Vagina (tissue), 2 donors: ENCODE measurements at regions not wholly inside any gene's neighbourhood (a gene's known extent, or its start where the extent isn't known, plus 50 kb on each side); places are given as distances from the start of the nearest gene placed in this dataset.

Experiments used
- DNase-seq, 2 donors: peaks; one replicate each; pipeline ENCODE4 v3.0.0-alpha.2; 2017; ENCODE audit errors: extremely low spot score in 2 of 2
- H3K27ac ChIP-seq: fragments of 200-600 bp; sonication (generic); one replicate; pipeline ENCODE4 v1.5.1; 2019
- H3K27me3 ChIP-seq: fragments of 200-600 bp; sonication (generic); one replicate; pipeline ENCODE4 v1.5.1; 2019
- H3K36me3 ChIP-seq, 2 donors: fragments of 200-600 bp; sonication (generic); one replicate each; pipeline ENCODE4 v1.5.1; 2017 to 2019
- H3K4me1 ChIP-seq: fragments of 200-600 bp; sonication (generic); one replicate; pipeline ENCODE4 v1.5.1; 2019
- H3K4me3 ChIP-seq, 2 donors: fragments of 200-600 bp; sonication (generic); 1 replicate in 1 of 2; 2 replicates in 1 of 2; pipeline ENCODE4 v1.5.1; 2016 to 2019
- H3K9me3 ChIP-seq: fragments of 200-600 bp; sonication (generic); one replicate; pipeline ENCODE4 v1.5.1; 2019
- CTCF ChIP-seq, 3 experiments: fragments of 450-650 bp in 2 of 3; fragments of 200-600 bp in 1 of 3; sonication (generic) in 1 of 3; IDR thresholded peaks; one replicate each; pipeline ENCODE4 v1.5.1; 2017 to 2019; ENCODE audit warnings: antibody characterized with exemption in 3 of 3, mild to moderate bottlenecking in 2 of 3, moderate library complexity in 2 of 3
- POLR2A ChIP-seq, 2 donors: fragments of 450-650 bp; IDR thresholded peaks; one replicate each; pipeline ENCODE4 v1.6.1; 2017; ENCODE audit warnings: antibody characterized with exemption in 2 of 2, mild to moderate bottlenecking in 2 of 2, moderate library complexity in 2 of 2
- POLR2AphosphoS5 ChIP-seq, 2 donors: sonication (generic); formaldehyde crosslinking; IDR thresholded peaks; one replicate each; pipeline ENCODE4 v1.9.0; 2017; ENCODE audit warnings: antibody characterized with exemption in 2 of 2, mild to moderate bottlenecking in 2 of 2, low read depth in 1 of 2; ENCODE audit not compliant: insufficient read depth in 1 of 2
- intact Hi-C: fragments of 100-400 bp; cut with DNase I; formaldehyde crosslinking; loops from one replicate; pipeline ENCODE4 v1.15.1; 2023

GRCh38 chr16:23013484-23013883 lies 135.8 kb downstream of the USP31 start:
- no peak overlapping the region for H3K4me3 ChIP-seq
- no peaks in the 10 kb centered on the region for H3K36me3 ChIP-seq
- H3K9me3 ChIP-seq = no peaks in the 10 kb centered on the region
- no peaks in the 10 kb centered on the region for H3K27me3 ChIP-seq
- no peak overlapping the region for H3K27ac ChIP-seq
- no peak for DNase-seq
- TF ChIP-seq POLR2A (IDR thresholded peaks at IDR 0.05) (no peak), POLR2AphosphoS5 (IDR thresholded peaks at IDR 0.05; ENCODE audit: insufficient read depth in 1 of 2, low read depth in 1 of 2) (no peak), CTCF (IDR thresholded peaks at IDR 0.05) (no peak)
- intact Hi-C loops = no loop called here
- H3K4me1 ChIP-seq = no peaks in the 10 kb centered on the region

GRCh38 chr16:23009075-23009474 lies 140.2 kb downstream of the USP31 start:
- no peaks in the 10 kb centered on the region for H3K27me3 ChIP-seq
- no peaks in the 10 kb centered on the region for H3K36me3 ChIP-seq
- TF ChIP-seq POLR2AphosphoS5 (IDR thresholded peaks at IDR 0.05; ENCODE audit: insufficient read depth in 1 of 2, low read depth in 1 of 2) (no peak), POLR2A (IDR thresholded peaks at IDR 0.05) (no peak), CTCF (IDR thresholded peaks at IDR 0.05) (no peak)

GRCh38 chr16:23008041-23008440 lies 141.2 kb downstream of the USP31 start:
- intact Hi-C loops = no loop called here
- H3K4me1 ChIP-seq = no peaks in the 10 kb centered on the region
- no peak overlapping the region for H3K27ac ChIP-seq
- no peaks in the 10 kb centered on the region for H3K27me3 ChIP-seq
- H3K4me3 ChIP-seq = no peak overlapping the region
- DNase-seq = peak in 1 of 2 donors; percentile 79
- no peak for TF ChIP-seq POLR2A (IDR thresholded peaks at IDR 0.05)
- no peak for TF ChIP-seq POLR2AphosphoS5 (IDR thresholded peaks at IDR 0.05; ENCODE audit: insufficient read depth in 1 of 2, low read depth in 1 of 2)
- TF ChIP-seq CTCF (IDR thresholded peaks at IDR 0.05) = no peak
- no peaks in the 10 kb centered on the region for H3K36me3 ChIP-seq
- no peaks in the 10 kb centered on the region for H3K9me3 ChIP-seq

More at GRCh38 chr16:23009075-23009474, 140.2 kb downstream of the USP31 start:
- no peaks in the 10 kb centered on the region for H3K4me1 ChIP-seq
- no peak overlapping the region for H3K4me3 ChIP-seq
- H3K27ac ChIP-seq = no peak overlapping the region
- DNase-seq = no peak
- no peaks in the 10 kb centered on the region for H3K9me3 ChIP-seq
- intact Hi-C loops = no loop called here

- TF ChIP-seq POLR2A (IDR thresholded peaks at IDR 0.05) (no peak), CTCF (IDR thresholded peaks at IDR 0.05) (no peak), POLR2AphosphoS5 (IDR thresholded peaks at IDR 0.05; ENCODE audit: insufficient read depth in 1 of 2, low read depth in 1 of 2) (no peak)
- intact Hi-C loops = no loop called here
- no peak overlapping the region for H3K27ac ChIP-seq
- no peaks in the 10 kb centered on the region for H3K4me1 ChIP-seq
- H3K36me3 ChIP-seq = no peaks in the 10 kb centered on the region
- no peak for DNase-seq
- no peaks in the 10 kb centered on the region for H3K27me3 ChIP-seq
- H3K9me3 ChIP-seq = no peaks in the 10 kb centered on the region
- no peak overlapping the region for H3K4me3 ChIP-seq
Observed at GRCh38 chr16:23006380-23006779, 142.9 kb downstream of the USP31 start.

- Histone ChIP-seq H3K4me1 (no peaks in the 10 kb centered on the region), H3K27ac (no peak overlapping the region), H3K27me3 (no peaks in the 10 kb centered on the region), H3K4me3 (no peak overlapping the region), H3K36me3 (no peaks in the 10 kb centered on the region), H3K9me3 (no peaks in the 10 kb centered on the region)
- intact Hi-C loops = no loop called here
- TF ChIP-seq CTCF (IDR thresholded peaks at IDR 0.05) (no peak), POLR2A (IDR thresholded peaks at IDR 0.05) (no peak), POLR2AphosphoS5 (IDR thresholded peaks at IDR 0.05; ENCODE audit: insufficient read depth in 1 of 2, low read depth in 1 of 2) (no peak)
- no peak for DNase-seq
Observed at GRCh38 chr16:23005951-23006350, 143.3 kb downstream of the USP31 start.
